ENCODE measurements at regions not wholly inside any gene's neighbourhood (a gene's known extent, or its start where the extent isn't known, plus 50 kb on each side); places are given as distances from the start of the nearest gene placed in this dataset.

DNA sequence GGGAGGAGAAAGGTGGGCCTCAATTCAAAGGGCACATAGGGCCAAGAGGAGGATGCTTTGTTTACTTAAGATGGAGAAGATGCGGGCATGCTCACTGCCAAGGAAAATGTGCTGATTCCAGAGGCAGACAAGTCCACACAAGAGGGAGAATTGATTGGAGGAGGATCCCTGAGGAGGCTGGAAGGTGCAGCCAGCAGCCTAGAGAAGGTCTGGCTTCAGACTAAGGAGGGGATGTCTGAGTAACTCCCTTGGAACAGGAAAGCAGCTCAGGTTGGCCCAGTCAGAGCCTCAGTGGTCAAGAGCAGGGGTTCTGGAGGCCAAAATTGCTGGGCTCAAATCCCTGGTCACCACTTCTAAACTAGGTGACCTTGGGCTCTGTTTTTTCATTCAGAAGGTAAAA, 265.5 kb upstream of the NCKAP5 start:
- TF ChIP-seq, protein P1, sequence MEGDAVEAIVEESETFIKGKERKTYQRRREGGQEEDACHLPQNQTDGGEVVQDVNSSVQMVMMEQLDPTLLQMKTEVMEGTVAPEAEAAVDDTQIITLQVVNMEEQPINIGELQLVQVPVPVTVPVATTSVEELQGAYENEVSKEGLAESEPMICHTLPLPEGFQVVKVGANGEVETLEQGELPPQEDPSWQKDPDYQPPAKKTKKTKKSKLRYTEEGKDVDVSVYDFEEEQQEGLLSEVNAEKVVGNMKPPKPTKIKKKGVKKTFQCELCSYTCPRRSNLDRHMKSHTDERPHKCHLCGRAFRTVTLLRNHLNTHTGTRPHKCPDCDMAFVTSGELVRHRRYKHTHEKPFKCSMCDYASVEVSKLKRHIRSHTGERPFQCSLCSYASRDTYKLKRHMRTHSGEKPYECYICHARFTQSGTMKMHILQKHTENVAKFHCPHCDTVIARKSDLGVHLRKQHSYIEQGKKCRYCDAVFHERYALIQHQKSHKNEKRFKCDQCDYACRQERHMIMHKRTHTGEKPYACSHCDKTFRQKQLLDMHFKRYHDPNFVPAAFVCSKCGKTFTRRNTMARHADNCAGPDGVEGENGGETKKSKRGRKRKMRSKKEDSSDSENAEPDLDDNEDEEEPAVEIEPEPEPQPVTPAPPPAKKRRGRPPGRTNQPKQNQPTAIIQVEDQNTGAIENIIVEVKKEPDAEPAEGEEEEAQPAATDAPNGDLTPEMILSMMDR (IDR thresholded peaks at IDR 0.05): no peak
- TF ChIP-seq POLR2A (IDR thresholded peaks at IDR 0.05): no peak
